ENCODE measurements at regions not wholly inside any gene's neighbourhood (a gene's known extent, or its start where the extent isn't known, plus 50 kb on each side); places are given as distances from the start of the nearest gene placed in this dataset.

- CTCF ChIA-PET (ENCODE audit: low intra/inter-chr PET ratio): no interaction called here
Measured at GRCh38 chr5:101647861-101648260, 648.2 kb downstream of the SLCO4C1 start.

More at GRCh38 chr5:101647861-101648260, 648.2 kb downstream of the SLCO4C1 start:
- H4K20me1 ChIP-seq (replicated peaks; ENCODE audit: control insufficient read depth, insufficient read depth, low read length): no peaks in the 10 kb centered on the region
- H3K36me3 ChIP-seq (ENCODE audit: control insufficient read depth, insufficient read depth, low read length): no peaks in the 10 kb centered on the region
- no peak overlapping the region for H2AFZ ChIP-seq (ENCODE audit: low read depth, low read length)
- BruUV-seq (replicated peaks): no TSS peak
- WGBS (ENCODE audit: insufficient coverage, low coverage, missing lambda C conversion rate): 0% methylated on average over 2 of the region's 2 CpGs
- H3K9me1 ChIP-seq (ENCODE audit: control insufficient read depth, insufficient read depth, low read length): no peaks in the 10 kb centered on the region
- H3K4me2 ChIP-seq (ENCODE audit: insufficient read depth, low read length): no peak overlapping the region
- POLR2A ChIA-PET: no interaction called here
- H3K4me3 ChIP-seq: no peak overlapping the region
- ATAC-seq (no peak), FAIRE-seq (no peak), DNase-seq (ENCODE audit: extremely low read depth in 1 of 4, low spot score in 3 of 4) (no peak)
- H3K9ac ChIP-seq (ENCODE audit: insufficient read depth in 1 of 2, low read depth in 2 of 2, low read length in 2 of 2): no peak overlapping the region
- H3K4me1 ChIP-seq (replicated peaks in 1 of 2; ENCODE audit: control insufficient read depth in 2 of 2, insufficient read depth in 2 of 2, low read length in 2 of 2): no peaks in the 10 kb centered on the region
- intact Hi-C loops (cut with micrococcal nuclease): no loop called here
- H3K79me2 ChIP-seq (ENCODE audit: control insufficient read depth, insufficient read depth, low read length): no peaks in the 10 kb centered on the region
- in situ Hi-C loops (cut with MboI): no loop called here
- no peak for TF ChIP-seq ZNF174 (CRISPR knock-in tag; IDR thresholded peaks at IDR 0.05)
- TF ChIP-seq MIER1 (IDR thresholded peaks at IDR 0.05; ENCODE audit: low read depth): no peak
- TF ChIP-seq ZBTB33 (CRISPR knock-in tag; IDR thresholded peaks at IDR 0.05): no peak
- no peak for TF ChIP-seq PCBP2 (IDR thresholded peaks at IDR 0.05; ENCODE audit: low read depth, low read length, poor library complexity, severe bottlenecking)
- TF ChIP-seq JUNB (CRISPR knock-in tag; conservative IDR thresholded peaks at IDR 0.05): no peak
- TF ChIP-seq NUFIP1 (IDR thresholded peaks at IDR 0.05; ENCODE audit: partially characterized antibody): no peak
- TF ChIP-seq STAG1 (CRISPR knock-in tag; IDR thresholded peaks at IDR 0.05; ENCODE audit: borderline replicate concordance): no peak
- TF ChIP-seq ZNF184 (CRISPR knock-in tag; IDR thresholded peaks at IDR 0.05): no peak
- no peak for TF ChIP-seq ATF1 (CRISPR knock-in tag; IDR thresholded peaks at IDR 0.05)
- TF ChIP-seq ATF1 (tag; IDR thresholded peaks at IDR 0.05): no peak
- no peak for TF ChIP-seq RB1 (IDR thresholded peaks at IDR 0.05; ENCODE audit: low read depth)
- no peak for TF ChIP-seq GATAD2A (IDR thresholded peaks at IDR 0.05)
- no peak overlapping the region for H3K27ac ChIP-seq (ENCODE audit: extremely low read depth, low read depth, low read length)
- H3K27me3 ChIP-seq (ENCODE audit: control insufficient read depth in 2 of 2, insufficient read depth in 2 of 2, low read length in 2 of 2): no peaks in the 10 kb centered on the region
- no peaks in the 10 kb centered on the region for H3K9me3 ChIP-seq (replicated peaks; ENCODE audit: control insufficient read depth, insufficient read depth, low read depth, low read length)

Measured in K562 (cell line).